Neuronal stem cell (in vitro differentiated cells): ENCODE measurements at regions not wholly inside any gene's neighbourhood (a gene's known extent, or its start where the extent isn't known, plus 50 kb on each side); places are given as distances from the start of the nearest gene placed in this dataset.
A peak's percentile ranks its signal among the peaks of the same experiment; 100 is the strongest.

ENCODE experiments used
- DNase-seq: peaks from one replicate; pipeline ENCODE4 v3.0.0-alpha.2; 2013; ENCODE audit warnings: low spot score
- H2AFZ ChIP-seq: one replicate; pipeline ENCODE4 v1.6.1; 2013; ENCODE audit warnings: mild to moderate bottlenecking, low read length, inconsistent platforms
- H2AK5ac ChIP-seq: 2 replicates; pipeline ENCODE4 v1.6.1; 2013; ENCODE audit warnings: low read depth, mild to moderate bottlenecking, inconsistent platforms, low read length, moderate library complexity, mixed read lengths
- H2BK120ac ChIP-seq: 2 replicates; pipeline ENCODE4 v1.6.1; 2013; ENCODE audit warnings: low read depth, mild to moderate bottlenecking, inconsistent platforms, low read length, moderate library complexity, mixed read lengths
- H2BK12ac ChIP-seq: one replicate; pipeline ENCODE4 v1.6.1; 2013; ENCODE audit warnings: low read length, inconsistent platforms
- H2BK15ac ChIP-seq: 2 replicates; pipeline ENCODE4 v1.6.1; 2013; ENCODE audit warnings: mild to moderate bottlenecking, low read length, inconsistent platforms, mixed read lengths
- H2BK5ac ChIP-seq: one replicate; pipeline ENCODE4 v1.6.1; 2013; ENCODE audit warnings: inconsistent platforms, mild to moderate bottlenecking, low read length, moderate library complexity
- H3K14ac ChIP-seq: one replicate; pipeline ENCODE4 v1.6.1; 2013; ENCODE audit warnings: low read length, inconsistent platforms
- H3K18ac ChIP-seq: 2 replicates; pipeline ENCODE4 v1.6.1; 2013; ENCODE audit warnings: low read length, inconsistent platforms
- H3K23ac ChIP-seq: 2 replicates; pipeline ENCODE4 v1.6.1; 2013; ENCODE audit warnings: low read depth, mild to moderate bottlenecking, mixed read lengths, low read length, inconsistent platforms; ENCODE audit not compliant: poor library complexity
- H3K27ac ChIP-seq: replicated peaks from 3 replicates; pipeline ENCODE4 v1.5.1; 2013; ENCODE audit warnings: low read length, inconsistent platforms
- H3K27me3 ChIP-seq, 3 experiments: 2 replicates each; pipeline ENCODE4 v1.6.1; 2013; ENCODE audit warnings: low read length in 3 of 3, mild to moderate bottlenecking in 2 of 3, inconsistent platforms in 1 of 3, low read depth in 1 of 3, mixed read lengths in 1 of 3, moderate library complexity in 1 of 3; ENCODE audit not compliant: control insufficient read depth in 3 of 3, insufficient read depth in 3 of 3
- H3K36me3 ChIP-seq, 2 donors: replicated peaks in 1 of 2; 2 replicates each; pipeline ENCODE4 v1.6.1; 2013; ENCODE audit warnings: low read length in 2 of 2; ENCODE audit not compliant: control insufficient read depth in 2 of 2, insufficient read depth in 2 of 2
- H3K4ac ChIP-seq: 2 replicates; pipeline ENCODE4 v1.6.1; 2013; ENCODE audit warnings: inconsistent platforms, mild to moderate bottlenecking, low read length, moderate library complexity
- H3K4me1 ChIP-seq, 2 donors: 1 replicate in 1 of 2; 2 replicates in 1 of 2; pipeline ENCODE4 v1.6.1; 2013; ENCODE audit warnings: low read length in 2 of 2, low read depth in 1 of 2; ENCODE audit not compliant: control insufficient read depth in 2 of 2, insufficient read depth in 1 of 2
- H3K4me2 ChIP-seq: one replicate; pipeline ENCODE4 v1.6.1; 2013; ENCODE audit warnings: mild to moderate bottlenecking, low read length, inconsistent platforms; ENCODE audit not compliant: insufficient read depth, poor library complexity, severe bottlenecking
- H3K4me3 ChIP-seq, 2 donors: 2 replicates each; pipeline ENCODE4 v1.5.1; 2013; ENCODE audit warnings: low read length in 2 of 2, mild to moderate bottlenecking in 2 of 2, inconsistent platforms in 1 of 2, moderate library complexity in 1 of 2
- H3K79me1 ChIP-seq: one replicate; pipeline ENCODE4 v1.6.1; 2013; ENCODE audit warnings: low read depth, mild to moderate bottlenecking, inconsistent platforms, low read length, moderate library complexity
- H3K9ac ChIP-seq: one replicate; pipeline ENCODE4 v1.6.1; 2013; ENCODE audit warnings: mild to moderate bottlenecking, low read depth, low read length, inconsistent platforms; ENCODE audit not compliant: poor library complexity
- H3K9me3 ChIP-seq, 2 donors: replicated peaks in 1 of 2; 2 replicates each; pipeline versions ENCODE3 to v1.6.1; 2013; ENCODE audit warnings: low read length in 2 of 2, mild to moderate bottlenecking in 2 of 2, inconsistent platforms in 1 of 2, low read depth in 1 of 2, mixed read lengths in 1 of 2, moderate library complexity in 1 of 2; ENCODE audit not compliant: control insufficient read depth in 2 of 2, insufficient read depth in 1 of 2
- H4K8ac ChIP-seq: one replicate; pipeline ENCODE4 v1.6.1; 2013; ENCODE audit warnings: low read depth, mild to moderate bottlenecking, inconsistent platforms, low read length, moderate library complexity
- H4K91ac ChIP-seq: one replicate; pipeline ENCODE4 v1.6.1; 2013; ENCODE audit warnings: low read length, low read depth, mild to moderate bottlenecking, inconsistent platforms; ENCODE audit not compliant: poor library complexity
- WGBS, 2 donors: extraction: QIAGEN DNeasy Blood & Tissue Kit; methylation state at CpG; one replicate each; pipeline ENCODE4 v1.1.7; 2013; ENCODE audit warnings: missing lambda C conversion rate in 2 of 2, mixed read lengths in 1 of 2; ENCODE audit not compliant: insufficient read length in 2 of 2, insufficient replicate concordance in 1 of 2; ENCODE audit errors: extremely low coverage in 2 of 2; 5-methylcytosine and 5-hydroxymethylcytosine counted together

GRCh38 chr9:13705918-13706317, 426.4 kb upstream of the MPDZ start:
- Histone ChIP-seq H3K4ac (no peak overlapping the region), H4K91ac (no peak overlapping the region), H3K4me2 (no peak overlapping the region), H3K23ac (no peak overlapping the region), H3K4me3 (no peak overlapping the region), H3K9ac (no peak overlapping the region), H3K9me3 (peaks cover 0 to 8% of the 10 kb centered on the region in 2 donors), H2AK5ac (no peak overlapping the region), H3K27me3 (no peaks in the 10 kb centered on the region), H3K4me1 (peaks cover 0 to 3% of the 10 kb centered on the region in 2 donors), H2BK5ac (no peak overlapping the region), H2BK12ac (no peak overlapping the region), H3K14ac (no peak overlapping the region), H2BK120ac (no peak overlapping the region), H2AFZ (peak overlapping the region; percentile 55), H3K79me1 (no peaks in the 10 kb centered on the region), H3K36me3 (no peaks in the 10 kb centered on the region), H3K27ac (peak overlapping the region; percentile 35), H4K8ac (no peak overlapping the region), H2BK15ac (no peak overlapping the region), H3K18ac (no peak overlapping the region)
- DNase-seq: no peak
- no CpG with 5 or more reads among the region's 6 CpGs for WGBS, 2 donors

GRCh38 chr9:13705373-13705772, 425.9 kb upstream of the MPDZ start:
- Histone ChIP-seq H3K23ac (no peak overlapping the region), H3K36me3 (no peaks in the 10 kb centered on the region), H4K8ac (peak overlapping the region; percentile 67), H2BK120ac (no peak overlapping the region), H3K79me1 (no peaks in the 10 kb centered on the region), H2BK12ac (no peak overlapping the region), H2BK5ac (no peak overlapping the region), H2AFZ (peak overlapping the region; percentile 55), H4K91ac (no peak overlapping the region), H3K9ac (no peak overlapping the region), H3K18ac (no peak overlapping the region), H3K14ac (no peak overlapping the region), H2BK15ac (no peak overlapping the region), H3K27me3 (no peaks in the 10 kb centered on the region), H3K4me1 (peaks cover 0 to 3% of the 10 kb centered on the region in 2 donors), H3K4me3 (no peak overlapping the region), H3K27ac (peak overlapping the region; percentile 35), H3K4ac (no peak overlapping the region), H2AK5ac (no peak overlapping the region), H3K9me3 (peaks cover 0 to 8% of the 10 kb centered on the region in 2 donors), H3K4me2 (no peak overlapping the region)
- DNase-seq: no peak
- no CpG with 5 or more reads among the region's 3 CpGs for WGBS, 2 donors

- H3K79me1 ChIP-seq: no peaks in the 10 kb centered on the region
- no peak for DNase-seq
These were observed 411.1 kb upstream of the MPDZ start for GRCh38 chr9:13690595-13690994.

GRCh38 chr9:13689925-13690324, 410.4 kb upstream of the MPDZ start:
- no peak overlapping the region for H3K23ac ChIP-seq
- no peak overlapping the region for H3K27ac ChIP-seq
- H3K9ac ChIP-seq: no peak overlapping the region
- H2BK5ac ChIP-seq: no peak overlapping the region
- WGBS, 2 donors: no CpG with 5 or more reads among the region's 2 CpGs
- H2BK15ac ChIP-seq: no peak overlapping the region
- no peaks in the 10 kb centered on the region for H3K36me3 ChIP-seq
- no peaks in the 10 kb centered on the region for H3K79me1 ChIP-seq
- no peak overlapping the region for H3K14ac ChIP-seq
- no peak overlapping the region for H2BK12ac ChIP-seq
- no peak overlapping the region for H2AK5ac ChIP-seq
- H3K4ac ChIP-seq: no peak overlapping the region
- no peaks in the 10 kb centered on the region for H3K27me3 ChIP-seq
- peaks cover 4 to 7% of the 10 kb centered on the region in 2 donors for H3K4me1 ChIP-seq
- no peak overlapping the region for H2AFZ ChIP-seq
- H3K18ac ChIP-seq: no peak overlapping the region
- no peak overlapping the region for H2BK120ac ChIP-seq
- H4K91ac ChIP-seq: no peak overlapping the region
- peaks cover 0 to 15% of the 10 kb centered on the region in 2 donors for H3K9me3 ChIP-seq
- no peak overlapping the region for H4K8ac ChIP-seq
- no peak for DNase-seq
- H3K4me2 ChIP-seq: no peak overlapping the region
- no peak overlapping the region for H3K4me3 ChIP-seq

More at GRCh38 chr9:13690595-13690994, 411.1 kb upstream of the MPDZ start:
- H3K9ac ChIP-seq: no peak overlapping the region
- WGBS, 2 donors: no CpG with 5 or more reads among the region's 1 CpG
- no peak overlapping the region for H2BK15ac ChIP-seq
- no peak overlapping the region for H3K18ac ChIP-seq
- no peak overlapping the region for H3K14ac ChIP-seq
- H2AK5ac ChIP-seq: no peak overlapping the region
- H3K27me3 ChIP-seq: no peaks in the 10 kb centered on the region
- H2BK12ac ChIP-seq: no peak overlapping the region
- H3K4me1 ChIP-seq: peaks cover 4 to 7% of the 10 kb centered on the region in 2 donors
- no peaks in the 10 kb centered on the region for H3K36me3 ChIP-seq
- H2BK5ac ChIP-seq: no peak overlapping the region
- no peak overlapping the region for H3K4ac ChIP-seq
- no peak overlapping the region for H4K91ac ChIP-seq
- no peak overlapping the region for H2BK120ac ChIP-seq
- no peak overlapping the region for H3K23ac ChIP-seq
- peaks cover 0 to 15% of the 10 kb centered on the region in 2 donors for H3K9me3 ChIP-seq
- no peak overlapping the region for H3K4me3 ChIP-seq
- H2AFZ ChIP-seq: no peak overlapping the region
- no peak overlapping the region for H3K27ac ChIP-seq
- no peak overlapping the region for H3K4me2 ChIP-seq
- no peak overlapping the region for H4K8ac ChIP-seq
